8988T (cell line): ENCODE measurements at regions not wholly inside any gene's neighbourhood (a gene's known extent, or its start where the extent isn't known, plus 50 kb on each side); places are given as distances from the start of the nearest gene placed in this dataset.
"Not testable (repeated sequence)": the region's sequence is repeated elsewhere in the genome, so short reads cannot be mapped to it uniquely, and the experiment has no call there.

Experiments used
- DNase-seq: peaks from one replicate; pipeline ENCODE4 v3.0.0; 2011

DNA sequence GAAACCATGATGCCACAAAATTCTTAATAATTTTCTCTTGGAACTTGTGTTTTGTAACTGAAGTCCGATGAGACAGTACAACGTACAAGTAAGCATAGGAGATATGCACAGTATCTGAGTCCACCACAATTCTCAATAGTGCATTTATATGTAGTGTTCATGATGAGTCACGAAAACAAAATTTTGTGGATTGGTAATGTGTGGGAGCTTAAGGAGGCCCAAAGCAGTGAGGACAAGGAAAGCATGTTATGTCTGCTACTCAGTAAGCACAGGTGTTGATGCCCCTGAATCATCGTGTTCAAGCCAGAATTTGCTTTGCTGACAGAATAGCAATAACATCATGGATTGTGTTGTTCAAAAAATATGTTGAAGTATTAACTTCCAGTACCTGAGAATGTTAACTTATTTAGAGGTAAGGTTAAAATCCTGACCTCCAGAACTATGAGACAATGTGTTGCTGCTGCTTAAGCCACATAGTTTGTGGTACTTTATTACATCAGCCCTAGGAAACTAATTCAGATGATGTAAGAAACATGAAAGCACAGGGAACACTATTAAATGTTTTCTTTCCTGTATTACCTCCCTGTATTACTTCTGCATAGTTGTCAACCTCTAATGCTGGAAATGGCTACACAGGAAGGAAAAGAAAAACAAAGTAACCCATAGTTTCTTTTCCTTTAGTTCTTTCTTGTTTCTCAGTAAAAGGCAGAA lies 201.3 kb downstream of the SLITRK6 start:
- DNase-seq: no peak

- no peak for DNase-seq
Measured at GRCh38 chr13:85592211-85592610, 207.0 kb downstream of the SLITRK6 start.

DNA sequence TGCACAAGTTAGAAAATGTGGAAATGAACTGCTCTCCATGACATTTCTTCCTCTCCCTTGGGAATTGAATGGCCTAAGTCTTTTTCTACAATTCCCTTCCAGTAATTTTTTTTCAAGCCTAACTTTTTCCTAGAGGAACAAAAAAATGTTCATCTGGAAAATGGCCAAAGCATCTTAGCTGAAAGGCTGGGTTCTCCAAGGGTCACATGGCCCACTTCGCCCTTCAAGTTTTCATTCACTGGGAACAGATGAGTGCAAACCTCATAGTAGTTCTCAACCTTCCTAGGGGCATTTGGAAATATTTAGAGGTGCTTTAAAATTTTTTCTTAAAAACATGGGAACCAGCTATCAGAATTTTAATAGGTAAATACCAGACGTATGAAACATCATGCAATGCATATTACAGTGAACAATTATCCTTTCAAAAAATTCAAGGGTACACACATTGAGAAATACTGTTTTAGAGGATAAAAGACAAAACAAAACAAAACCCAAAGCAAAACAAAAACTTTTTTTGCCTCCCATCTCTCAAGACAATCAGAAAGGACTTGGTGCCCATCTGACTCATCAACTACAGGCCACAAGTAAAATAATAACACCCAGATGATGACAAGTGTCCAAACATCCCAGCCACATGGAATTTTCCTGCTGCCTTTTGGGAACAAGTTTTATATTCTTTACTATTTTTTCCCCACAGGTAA lies 208.8 kb downstream of the SLITRK6 start:
- DNase-seq: no peak

DNA sequence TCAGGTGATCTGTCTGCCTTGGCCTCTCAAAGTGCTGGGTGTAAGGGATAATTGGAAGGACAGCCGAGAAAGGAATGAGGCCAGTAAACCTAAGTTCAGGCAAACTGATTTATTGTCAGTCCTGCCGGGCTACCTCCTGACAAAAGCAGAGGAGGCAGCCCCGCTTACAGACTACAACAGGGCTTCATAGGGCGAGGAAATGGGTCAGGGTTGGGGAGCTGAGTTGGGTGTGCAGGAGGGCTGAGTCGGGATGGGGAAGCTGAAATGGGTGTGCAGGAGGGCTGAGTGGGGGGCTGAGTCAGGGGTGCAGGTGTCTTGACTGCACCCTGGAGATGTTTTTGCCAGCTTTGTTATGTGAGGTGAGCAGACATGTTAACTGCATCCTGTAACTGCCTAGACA lies 210.2 kb downstream of the SLITRK6 start:
- DNase-seq: no peak

DNA sequence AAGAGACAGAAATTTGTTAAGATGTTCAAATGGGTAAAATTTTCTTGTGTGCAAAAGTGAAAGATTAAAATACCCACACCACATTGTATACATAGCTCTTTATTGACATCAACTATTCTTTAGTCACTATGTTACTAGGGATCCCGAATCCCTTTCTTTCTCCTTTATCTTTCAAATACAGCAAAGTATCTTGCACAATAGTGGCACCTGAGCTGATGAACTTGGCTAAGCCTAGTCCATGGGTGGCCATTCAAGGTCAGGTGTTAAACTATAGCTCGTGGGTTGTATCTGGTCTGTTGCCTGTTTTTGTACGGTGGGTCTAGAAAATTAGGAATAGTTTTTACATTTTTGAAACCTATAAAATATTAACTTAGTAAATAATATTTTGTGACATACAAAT lies 210.9 kb downstream of the SLITRK6 start:
- DNase-seq: no peak

- DNase-seq: no peak
Measured at GRCh38 chr13:85586856-85587255, 212.4 kb downstream of the SLITRK6 start.

DNA sequence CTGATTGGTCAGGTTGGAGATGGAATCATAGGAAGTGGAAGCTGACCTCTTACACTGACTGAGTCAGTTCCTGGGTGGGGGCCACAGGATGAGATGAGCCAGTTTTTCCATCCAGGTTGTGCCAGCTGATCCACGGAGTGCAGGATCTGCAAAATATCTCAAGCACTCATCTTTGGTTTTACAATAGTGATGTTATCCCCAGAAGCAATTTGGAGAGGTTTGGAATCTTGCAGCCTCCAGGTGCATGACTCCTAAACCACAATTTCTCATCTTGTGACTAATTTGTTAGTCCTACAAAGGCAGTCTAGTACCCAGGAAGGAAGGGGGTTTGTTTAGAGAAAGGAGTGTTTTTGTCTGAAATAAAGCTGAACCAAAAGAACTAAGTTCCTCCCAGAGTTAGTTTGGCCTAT lies 212.8 kb downstream of the SLITRK6 start:
- no peak for DNase-seq

GRCh38 chr13:85582890-85583289 lies 216.3 kb downstream of the SLITRK6 start:
- no peak for DNase-seq

- DNase-seq: no peak
Measured at GRCh38 chr13:85575110-85575509, 224.1 kb downstream of the SLITRK6 start.

DNA sequence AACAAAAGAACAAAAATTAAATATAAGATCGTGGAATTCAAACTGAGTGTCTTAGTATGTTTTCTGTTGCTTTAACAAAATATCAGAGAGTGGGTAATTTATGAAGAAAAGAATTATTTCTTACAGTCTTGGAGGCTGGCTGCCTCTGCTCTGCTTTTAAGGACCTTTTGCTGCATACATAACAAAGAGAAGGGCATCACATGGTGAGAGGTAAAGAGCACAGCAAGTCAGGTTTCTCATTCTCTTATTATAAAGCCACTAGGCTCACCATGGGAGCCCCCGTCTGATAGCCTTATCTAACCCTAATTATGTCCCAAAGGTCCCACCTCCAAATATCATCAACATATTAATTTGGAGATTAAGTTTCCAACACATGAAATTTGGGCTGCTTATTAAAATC lies 231.3 kb downstream of the SLITRK6 start:
- no peak for DNase-seq

DNA sequence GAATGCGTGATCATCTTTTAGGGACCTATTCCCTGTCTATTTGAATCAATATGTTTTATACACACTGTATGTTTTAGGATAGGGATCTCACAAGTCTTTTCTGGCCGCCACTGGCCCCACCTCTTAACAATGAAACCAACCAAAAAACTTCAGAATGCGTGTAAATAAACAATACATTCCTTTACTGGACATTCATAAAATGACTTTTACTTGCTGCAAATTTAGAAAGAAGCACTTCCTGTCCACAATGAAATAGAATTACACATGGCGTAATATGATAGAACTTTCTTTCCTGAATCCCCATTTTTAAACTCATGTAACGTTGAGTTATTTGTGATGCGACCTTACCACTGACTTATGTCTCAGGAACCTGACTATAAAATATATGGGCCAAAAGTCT lies 233.6 kb downstream of the SLITRK6 start:
- DNase-seq: no peak

DNA sequence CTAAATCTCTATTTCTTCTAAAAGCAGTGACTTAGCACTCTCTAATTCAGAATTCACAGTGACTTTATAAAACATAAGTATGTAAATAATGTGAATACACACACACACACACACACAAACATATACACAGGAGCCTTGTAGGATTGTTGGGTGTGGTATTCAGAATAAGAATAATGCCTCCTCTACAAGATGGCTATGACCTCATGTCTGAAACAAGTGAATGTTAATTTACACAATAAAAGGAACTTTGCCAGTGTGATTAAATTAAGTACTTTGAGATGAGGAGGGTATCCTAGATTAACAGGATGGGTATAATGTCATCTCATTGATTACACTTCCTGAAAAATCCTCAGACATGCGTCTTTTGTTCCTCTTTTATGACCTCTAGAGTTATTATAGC lies 234.6 kb downstream of the SLITRK6 start:
- no peak for DNase-seq

DNA sequence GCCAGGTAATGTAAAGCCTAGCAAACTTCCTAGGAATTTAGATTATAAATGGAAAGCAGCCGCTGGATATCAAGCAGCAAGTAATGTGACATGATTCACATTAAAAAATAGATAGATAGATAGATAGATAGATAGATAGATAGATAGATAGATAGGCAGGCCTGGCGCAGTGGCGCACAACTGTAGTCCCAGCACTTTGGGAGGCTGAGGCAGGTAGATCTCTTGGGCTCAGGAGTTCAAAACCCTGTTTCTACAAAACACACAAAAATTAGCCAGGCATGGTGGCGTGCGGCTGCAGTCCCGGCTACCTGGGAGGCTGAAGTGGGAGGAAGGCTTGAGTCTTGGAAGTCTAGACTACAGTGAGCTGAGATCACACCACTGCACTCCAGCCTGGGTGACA lies 236.9 kb downstream of the SLITRK6 start:
- no peak for DNase-seq

DNA sequence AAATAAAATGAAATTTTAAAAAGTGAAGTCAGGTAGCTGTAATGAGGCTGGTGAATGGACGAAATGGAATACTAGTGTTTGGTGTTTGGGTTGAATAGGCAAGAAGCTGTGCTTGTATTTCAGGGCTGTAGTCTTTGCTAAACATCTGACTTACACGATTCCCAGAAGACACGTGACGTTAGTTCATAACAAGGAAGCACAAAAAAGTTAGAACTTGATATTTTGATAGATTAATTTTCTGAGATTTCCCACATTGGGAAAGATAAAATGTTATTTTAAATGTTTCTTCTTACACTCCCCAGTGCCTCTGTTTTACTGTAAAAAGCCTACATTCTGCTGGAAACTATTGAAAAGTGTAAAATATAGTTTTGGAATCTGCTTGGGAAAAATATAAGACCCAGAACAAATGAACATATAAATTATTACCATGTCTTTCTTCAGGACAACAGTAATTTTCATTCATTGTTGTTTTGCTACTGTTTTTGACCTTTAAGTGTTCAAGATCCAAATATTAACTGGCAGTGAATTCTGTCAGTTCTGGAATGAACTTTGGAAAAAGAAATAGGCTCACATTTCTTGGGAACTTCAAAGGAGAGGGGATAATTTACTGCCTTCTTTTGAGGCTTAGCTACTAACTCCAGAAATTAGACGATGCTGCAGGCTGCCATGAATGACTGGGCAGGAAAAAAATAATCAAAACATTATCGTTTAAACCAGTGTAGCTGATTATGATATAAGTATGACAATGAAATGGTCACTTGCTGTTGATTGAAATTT lies 241.3 kb downstream of the SLITRK6 start:
- no peak for DNase-seq

DNA sequence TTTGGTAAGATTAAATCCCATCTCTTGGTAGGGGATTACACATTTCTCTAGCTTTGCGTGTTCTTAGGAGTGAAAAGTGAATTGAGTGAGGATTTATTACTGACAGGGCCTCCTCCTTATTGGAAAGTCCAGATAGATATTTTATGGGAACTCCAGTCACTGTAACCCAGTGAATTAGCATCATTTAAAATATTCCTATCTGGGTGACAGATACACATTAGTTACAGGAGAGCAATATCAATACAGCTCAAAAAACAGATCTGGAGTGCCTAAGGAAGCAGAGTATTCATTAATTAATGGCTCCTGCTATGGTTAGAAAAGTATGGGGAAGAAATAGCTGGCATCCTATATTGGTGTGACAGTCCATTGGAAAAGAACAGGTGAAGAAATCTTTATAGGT lies 248.2 kb downstream of the SLITRK6 start:
- no peak for DNase-seq

DNA sequence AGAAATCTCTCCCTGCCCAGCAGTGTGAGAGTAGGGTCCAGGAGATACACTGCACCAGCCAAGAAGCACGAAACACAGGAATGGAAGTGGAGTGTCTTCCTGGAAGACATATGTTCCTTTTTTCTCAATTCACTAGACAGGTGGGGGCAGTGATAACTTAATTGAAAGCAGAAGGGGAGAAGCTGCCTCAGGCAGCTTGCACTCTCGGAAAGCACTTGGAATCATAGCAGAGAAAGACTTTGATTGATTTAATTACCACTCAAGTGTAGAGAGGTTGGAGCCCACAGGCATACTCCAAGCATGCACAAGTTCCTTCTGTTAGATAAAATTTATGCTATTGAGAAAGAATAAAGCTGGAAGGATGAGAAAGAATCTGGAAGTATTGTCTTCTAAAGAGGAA lies 249.4 kb downstream of the SLITRK6 start:
- DNase-seq: no peak

DNA sequence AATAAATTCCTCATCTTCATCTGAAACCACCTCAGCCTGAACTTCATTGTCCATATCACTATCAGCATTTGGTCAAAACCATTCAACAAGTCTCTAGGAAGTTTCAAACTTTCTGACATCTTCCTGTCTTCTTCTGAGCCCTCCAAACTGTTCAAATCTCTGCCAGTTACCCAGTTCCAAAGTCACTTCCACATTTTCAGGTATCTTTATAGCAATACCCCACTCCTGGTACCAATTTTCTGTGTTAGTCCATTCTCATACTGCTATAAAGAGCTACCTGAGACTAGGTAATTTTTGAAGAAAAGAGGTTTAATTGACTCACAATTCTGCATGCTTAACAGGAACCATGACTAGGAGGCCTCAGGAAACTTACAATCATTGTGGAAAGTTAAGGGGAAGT lies 250.4 kb downstream of the SLITRK6 start:
- DNase-seq: not testable (repeated sequence)

DNA sequence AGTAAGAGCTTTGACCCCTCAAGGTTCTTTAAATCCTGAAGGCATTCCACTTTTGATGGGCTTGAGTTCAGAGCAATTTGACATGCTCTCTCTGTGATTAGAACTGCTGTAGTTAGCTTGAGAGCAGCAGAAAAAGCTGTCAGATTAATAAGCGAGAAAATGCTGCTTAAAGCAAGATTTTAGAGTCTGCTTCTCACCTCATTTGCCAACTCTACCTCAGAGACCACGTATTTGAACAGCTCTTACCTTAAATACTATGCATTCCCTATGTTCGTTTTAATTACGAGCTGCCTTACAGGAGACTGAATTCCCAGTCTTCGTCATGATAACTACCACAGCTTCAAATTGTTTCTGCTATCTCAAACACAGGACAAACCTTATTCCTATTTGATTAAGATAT lies 253.4 kb downstream of the SLITRK6 start:
- DNase-seq: no peak

- DNase-seq: no peak
Measured at GRCh38 chr13:85544756-85545155, 254.5 kb downstream of the SLITRK6 start.

DNA sequence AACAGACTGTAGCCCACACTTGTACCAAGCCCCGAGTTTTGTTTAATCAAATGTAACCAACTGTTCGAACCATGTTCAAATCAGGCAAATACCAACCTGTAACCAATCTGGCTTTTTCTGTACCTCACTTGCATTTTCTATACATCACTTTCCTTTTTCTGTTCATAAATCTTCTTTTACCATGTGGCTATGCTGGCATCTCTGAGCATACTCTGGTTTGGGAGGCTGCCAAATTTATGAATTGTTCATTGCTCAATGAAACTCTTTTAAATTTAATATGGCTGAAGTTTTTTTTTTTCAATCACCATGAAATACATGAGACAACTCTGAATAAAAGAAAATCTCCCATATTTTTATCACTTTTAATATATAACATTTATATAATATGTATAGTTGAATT lies 256.1 kb downstream of the SLITRK6 start:
- DNase-seq: no peak

DNA sequence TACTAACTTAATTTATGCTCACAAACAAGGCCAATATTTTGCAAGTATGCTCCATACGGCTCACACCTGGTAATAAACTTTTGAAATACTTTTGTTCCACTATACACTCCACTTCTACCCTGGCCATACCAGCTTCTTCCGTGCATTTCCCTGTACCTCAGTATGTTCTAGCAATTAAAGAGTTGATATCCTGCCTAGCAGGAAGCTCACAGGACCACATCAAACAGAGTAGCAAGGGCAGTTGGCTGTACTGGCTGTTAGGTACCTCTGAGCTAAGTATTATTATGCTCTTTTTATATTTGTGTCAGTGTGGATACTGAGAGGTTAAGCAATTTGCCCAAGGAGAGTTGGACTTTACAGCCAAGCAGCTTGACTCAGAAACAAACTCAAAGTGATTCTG lies 257.7 kb downstream of the SLITRK6 start:
- no peak for DNase-seq

GRCh38 chr13:85538957-85539356 lies 260.3 kb downstream of the SLITRK6 start:
- DNase-seq: no peak

GRCh38 chr13:85537601-85538000 lies 261.6 kb downstream of the SLITRK6 start:
- DNase-seq: no peak

DNA sequence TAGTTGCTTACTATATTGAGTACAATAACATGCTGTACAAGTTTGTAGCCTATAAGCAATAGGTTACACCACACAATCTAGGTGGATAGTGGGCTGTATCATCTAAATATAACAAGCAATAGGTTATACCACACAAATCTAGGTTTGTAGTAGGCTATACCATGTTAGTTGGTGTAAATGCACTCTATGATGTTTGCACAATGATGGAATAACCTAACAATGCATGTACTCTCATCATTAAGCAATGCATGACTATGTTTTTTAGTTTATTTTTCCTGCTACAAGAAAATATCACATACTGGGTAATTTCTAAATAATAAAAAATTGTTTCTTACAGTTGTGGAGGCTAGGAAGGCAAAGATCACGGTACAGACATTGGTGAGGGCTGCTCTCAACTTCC lies 262.5 kb downstream of the SLITRK6 start:
- DNase-seq: no peak
